Stimulated activated CD8-positive, alpha-beta memory T cell treated with anti-CD3 and anti-CD28 coated beads, Interleukin-15, amount 100 ng/mL, for 1 hour (primary cell): ENCODE measurements at regions not wholly inside any gene's neighbourhood (a gene's known extent, or its start where the extent isn't known, plus 50 kb on each side); places are given as distances from the start of the nearest gene placed in this dataset.

Experiments used
- DNase-seq: peaks from one replicate; pipeline ENCODE4 v3.0.0-alpha.2; 2020; ENCODE audit warnings: low read depth

- no peak for DNase-seq
These were observed 476.1 kb downstream of the SHQ1 start for GRCh38 chr3:72372161-72372560.

- DNase-seq: no peak
These were observed 476.8 kb downstream of the SHQ1 start for GRCh38 chr3:72371431-72371830.

DNA sequence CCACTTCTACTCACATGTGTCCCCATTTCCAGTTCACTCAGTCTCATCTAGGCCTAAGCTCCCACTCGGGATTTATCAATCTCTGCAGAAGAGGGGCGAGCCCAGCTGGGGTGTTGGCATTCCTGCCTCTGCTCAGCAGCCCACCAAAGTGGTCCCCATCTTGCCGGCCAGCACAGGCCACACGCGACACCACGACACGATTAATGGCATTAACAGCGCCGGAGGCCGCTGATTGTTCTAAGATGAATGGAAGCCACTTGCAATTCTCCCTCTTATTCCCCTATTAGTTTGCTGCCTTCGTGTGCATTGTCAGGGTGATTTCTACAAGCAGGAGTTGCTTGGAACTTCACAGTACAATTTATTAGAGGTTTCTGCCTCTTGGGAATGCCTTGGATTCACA lies 477.3 kb downstream of the SHQ1 start:
- DNase-seq: no peak

DNA sequence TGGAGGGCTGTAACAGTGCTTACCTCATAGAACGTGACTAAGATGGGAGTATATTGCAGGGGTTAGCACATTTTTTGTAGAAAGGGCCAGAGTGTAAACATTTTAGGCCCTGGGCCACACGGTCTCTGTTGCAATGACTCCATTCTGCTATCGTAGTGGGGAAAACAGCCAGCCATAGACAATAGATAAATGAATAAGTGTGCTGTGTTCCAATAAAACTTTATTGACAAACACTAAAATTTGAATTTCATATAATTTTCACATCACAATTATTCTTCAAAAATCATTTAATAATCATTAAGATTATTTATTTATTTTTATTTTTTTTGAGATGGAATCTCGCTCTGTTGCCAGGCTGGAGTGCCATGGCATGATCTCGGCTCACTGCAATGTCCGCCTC lies 478.6 kb downstream of the SHQ1 start:
- DNase-seq: no peak

DNA sequence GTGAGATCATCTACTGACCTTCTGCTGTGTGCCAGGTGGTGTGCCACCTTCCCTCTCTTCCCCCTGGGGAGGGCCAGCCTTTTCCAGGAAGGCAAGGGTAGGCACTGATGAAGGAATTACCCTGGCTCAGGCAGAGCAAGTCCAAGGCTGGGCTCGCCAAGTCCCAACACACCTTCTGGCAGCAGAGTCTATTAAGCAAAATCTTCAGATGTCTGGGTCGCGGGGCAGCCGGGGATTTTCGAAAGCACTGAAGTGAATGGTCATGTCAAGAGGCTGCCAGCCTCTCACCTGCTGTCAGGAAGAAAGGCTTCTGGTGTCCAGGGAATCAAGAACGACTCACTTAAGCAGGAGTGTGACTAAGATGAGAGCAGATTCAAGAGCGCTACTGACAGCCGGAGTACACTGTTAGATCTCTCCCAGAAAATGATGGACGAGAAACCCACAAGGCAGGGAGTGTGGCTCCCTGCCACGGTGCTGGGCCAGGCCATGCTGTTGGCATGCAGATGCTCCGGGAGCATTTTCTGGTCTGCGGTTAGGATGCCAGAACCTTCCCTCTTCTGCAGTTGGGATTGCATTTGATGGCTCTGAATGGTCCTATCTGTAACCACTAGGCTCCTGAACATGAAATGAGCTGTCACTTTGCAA lies 479.8 kb downstream of the SHQ1 start:
- no peak for DNase-seq

DNA sequence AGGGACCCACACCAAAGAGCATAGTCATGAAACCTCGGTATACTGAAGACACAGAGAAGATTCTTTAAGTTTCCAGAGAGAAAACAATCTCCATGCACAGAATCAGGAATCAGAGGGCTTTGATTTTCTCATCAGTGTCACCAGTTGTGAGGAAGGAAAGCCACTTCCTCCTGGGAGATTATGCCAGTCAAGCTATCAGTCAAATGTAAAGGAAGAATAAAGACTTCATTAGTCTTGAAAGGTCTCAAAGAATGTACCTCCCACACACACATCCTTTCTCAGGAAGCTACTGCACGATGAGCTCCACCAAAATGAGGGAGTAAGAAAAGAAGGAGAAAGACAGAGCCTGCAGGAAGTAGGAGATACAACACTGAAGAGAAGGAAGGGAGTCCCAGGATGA lies 486.3 kb downstream of the SHQ1 start:
- no peak for DNase-seq

DNA sequence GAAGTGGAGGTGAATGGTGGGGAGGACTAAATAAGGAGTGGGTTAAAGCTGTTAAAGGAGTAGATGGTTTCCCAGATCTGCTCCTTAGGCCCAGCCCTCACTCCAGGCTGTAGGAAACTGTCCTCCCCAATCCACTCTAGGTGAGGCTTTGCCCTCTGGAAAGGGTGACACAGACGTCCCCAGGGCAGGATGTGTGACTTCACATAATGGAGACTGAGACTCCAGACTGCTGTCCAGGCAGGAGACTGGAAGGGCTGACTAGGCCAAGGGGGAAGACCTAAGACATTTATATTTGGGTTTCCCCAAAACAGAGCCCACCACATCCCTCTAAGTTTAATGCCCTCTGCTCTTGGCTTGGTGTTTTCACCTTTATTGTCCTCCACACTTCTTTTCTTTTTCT lies 488.5 kb downstream of the SHQ1 start:
- no peak for DNase-seq

- DNase-seq: no peak
These were observed 493.1 kb downstream of the SHQ1 start for GRCh38 chr3:72355168-72355567.

- no peak for DNase-seq
These were observed 493.8 kb downstream of the SHQ1 start for GRCh38 chr3:72354486-72354885.

GRCh38 chr3:72353236-72354128 lies 494.8 kb downstream of the SHQ1 start:
- DNase-seq: no peak

- DNase-seq: no peak
These were observed 496.1 kb downstream of the SHQ1 start for GRCh38 chr3:72352176-72352575.

- no peak for DNase-seq
These were observed 496.7 kb downstream of the SHQ1 start for GRCh38 chr3:72351536-72351935.

DNA sequence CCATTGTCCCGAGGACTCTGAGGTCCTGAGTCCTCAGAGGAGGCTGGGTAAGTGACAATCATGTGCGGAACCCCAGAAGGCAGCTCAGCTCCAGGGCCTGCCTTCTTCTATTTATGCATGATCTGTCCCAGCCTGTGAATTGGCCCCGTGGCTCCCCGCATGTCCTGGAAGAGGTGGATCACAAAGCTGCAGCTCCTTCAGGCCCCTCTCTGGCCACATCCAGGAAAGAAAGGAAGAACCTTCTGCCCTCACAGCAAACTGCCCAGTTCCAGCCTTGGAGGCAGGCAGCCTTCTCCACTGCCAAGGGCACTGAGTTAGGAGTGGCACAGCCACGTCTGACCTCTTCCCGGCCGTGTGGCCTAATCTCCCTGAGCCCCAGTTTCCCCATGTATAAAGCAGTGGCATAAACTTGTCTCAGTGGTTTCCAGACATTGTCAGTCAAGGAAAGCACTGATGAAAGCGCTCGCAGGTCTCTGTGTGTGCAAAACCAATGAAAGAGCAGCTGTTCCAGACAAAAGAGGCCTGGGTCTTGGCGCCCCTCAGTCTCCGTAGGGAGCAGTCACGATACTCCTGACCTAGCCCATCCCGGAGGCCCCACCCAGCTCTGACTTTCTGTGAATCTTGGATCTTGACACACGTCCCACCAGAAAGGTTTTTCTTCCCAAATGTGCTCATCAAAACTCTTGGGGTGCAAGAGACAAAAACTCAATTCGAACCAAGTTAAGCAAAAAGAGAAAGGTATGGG lies 497.3 kb downstream of the SHQ1 start:
- no peak for DNase-seq

DNA sequence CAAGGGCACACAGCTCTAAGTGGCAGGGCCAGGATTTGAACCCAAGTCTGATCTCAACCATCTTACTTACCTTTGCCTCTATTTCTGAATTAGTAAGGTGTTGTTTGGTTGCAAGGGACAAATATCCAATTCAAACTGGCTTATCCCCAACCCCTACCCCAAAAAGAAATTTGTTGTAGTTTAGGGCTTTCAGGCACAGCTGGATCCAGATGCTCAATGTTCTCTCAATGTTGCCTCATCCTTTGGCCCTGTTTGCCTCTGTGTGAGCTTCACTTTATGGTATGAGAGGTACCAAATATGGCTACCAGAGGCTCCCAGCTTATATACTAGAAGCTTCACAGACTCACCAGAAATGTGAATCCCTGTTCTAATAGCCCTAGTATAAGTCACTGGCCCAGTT lies 499.9 kb downstream of the SHQ1 start:
- no peak for DNase-seq

DNA sequence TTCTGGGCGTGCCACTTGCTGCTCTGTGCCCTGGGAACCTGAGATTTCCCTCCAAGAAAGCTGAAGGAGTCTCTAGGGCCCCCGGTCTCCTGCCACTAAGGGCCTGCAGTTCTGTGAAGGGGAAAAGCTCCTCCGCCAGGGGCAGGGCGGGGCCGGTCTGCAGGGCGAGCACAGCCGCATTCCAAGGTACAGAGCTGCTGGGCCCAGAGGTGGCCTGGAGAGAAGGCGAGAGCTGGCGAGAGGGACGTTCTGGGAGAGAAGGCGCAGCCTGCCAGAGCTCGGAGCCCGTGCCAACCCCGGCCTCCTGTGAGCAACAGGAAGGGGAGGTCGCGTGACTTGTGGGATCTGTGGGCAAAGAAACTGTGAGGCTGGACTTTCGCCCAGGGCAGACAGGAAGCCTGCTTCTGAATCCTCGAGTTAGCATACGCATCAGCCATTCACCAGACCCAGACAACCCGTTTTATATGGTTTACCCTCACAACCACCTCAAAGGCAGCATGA lies 500.4 kb downstream of the SHQ1 start:
- DNase-seq: no peak

- no peak for DNase-seq
These were observed 501.7 kb downstream of the SHQ1 start for GRCh38 chr3:72346526-72346926.

DNA sequence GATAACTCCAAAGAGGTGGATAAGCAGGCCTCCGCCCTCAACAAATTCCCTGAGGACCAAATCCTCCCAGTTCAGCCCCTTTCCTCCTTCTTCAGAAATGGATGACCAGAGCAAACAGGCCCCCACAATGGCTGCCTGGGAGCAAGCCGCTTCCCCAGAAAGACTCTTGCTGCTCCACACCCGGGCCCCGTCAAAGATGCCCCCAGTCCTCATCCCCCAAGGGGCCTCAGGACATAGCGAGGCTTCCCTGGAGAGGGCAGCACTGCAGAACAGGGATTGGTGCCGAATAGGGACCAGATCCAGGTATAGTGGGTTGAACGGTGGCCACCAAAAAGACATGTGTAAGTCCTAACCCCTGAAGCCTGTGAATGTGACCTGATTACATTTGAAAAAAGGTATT lies 502.3 kb downstream of the SHQ1 start:
- no peak for DNase-seq

DNA sequence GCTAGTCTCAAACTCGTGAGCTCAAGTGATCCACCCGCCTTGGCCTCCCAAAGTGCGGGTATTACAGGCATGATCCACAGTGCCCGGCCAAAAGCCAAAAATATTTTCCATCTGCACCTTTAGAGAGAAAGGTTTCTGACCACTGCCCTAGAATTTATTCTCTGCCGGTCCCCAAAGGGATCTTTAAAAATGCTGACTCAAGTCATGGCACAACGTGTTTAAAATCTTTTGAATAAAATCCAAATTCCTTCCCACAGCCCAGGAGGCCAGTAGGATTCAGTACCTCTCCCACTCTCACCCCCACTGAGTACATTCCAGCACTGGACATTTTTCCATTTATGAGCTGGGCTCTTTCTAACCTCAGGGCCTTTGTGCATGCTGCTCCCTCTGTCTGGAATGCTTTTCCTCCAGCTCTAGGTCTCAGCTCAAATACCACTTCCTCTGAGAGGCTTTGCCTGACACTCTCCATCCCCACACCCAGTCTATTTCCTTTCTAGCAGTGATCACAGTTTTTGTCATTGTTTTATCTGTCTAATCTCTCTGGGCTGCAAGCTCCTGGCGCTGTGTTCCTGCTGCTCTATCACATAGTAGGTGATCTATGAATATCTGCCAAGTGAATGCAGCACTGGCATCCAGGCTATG lies 502.9 kb downstream of the SHQ1 start:
- DNase-seq: no peak

DNA sequence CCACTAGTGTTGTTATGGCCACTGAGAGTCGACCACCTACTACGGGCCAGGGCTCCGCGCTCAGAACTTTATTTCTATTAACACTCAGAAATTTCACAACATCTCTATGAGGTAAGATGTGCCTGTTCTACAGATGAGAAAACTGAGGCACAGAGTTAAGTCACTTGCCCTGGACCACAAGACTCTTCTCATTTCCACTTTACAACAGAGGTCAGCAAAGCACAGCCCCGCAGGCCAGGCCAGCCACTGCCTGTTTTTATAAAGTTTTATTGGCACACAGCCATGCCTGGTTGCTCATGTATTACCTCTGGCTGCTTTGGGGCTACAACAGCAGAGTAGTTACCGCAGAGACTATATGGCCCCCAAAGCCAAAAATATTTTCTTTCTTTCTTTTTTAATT lies 503.6 kb downstream of the SHQ1 start:
- no peak for DNase-seq

- DNase-seq: no peak
These were observed 504.0 kb downstream of the SHQ1 start for GRCh38 chr3:72344236-72344635.

GRCh38 chr3:72343078-72343477 lies 505.2 kb downstream of the SHQ1 start:
- no peak for DNase-seq

GRCh38 chr3:72342450-72342849 lies 505.8 kb downstream of the SHQ1 start:
- no peak for DNase-seq
